ENCODE measurements at regions not wholly inside any gene's neighbourhood (a gene's known extent, or its start where the extent isn't known, plus 50 kb on each side); places are given as distances from the start of the nearest gene placed in this dataset.

DNA sequence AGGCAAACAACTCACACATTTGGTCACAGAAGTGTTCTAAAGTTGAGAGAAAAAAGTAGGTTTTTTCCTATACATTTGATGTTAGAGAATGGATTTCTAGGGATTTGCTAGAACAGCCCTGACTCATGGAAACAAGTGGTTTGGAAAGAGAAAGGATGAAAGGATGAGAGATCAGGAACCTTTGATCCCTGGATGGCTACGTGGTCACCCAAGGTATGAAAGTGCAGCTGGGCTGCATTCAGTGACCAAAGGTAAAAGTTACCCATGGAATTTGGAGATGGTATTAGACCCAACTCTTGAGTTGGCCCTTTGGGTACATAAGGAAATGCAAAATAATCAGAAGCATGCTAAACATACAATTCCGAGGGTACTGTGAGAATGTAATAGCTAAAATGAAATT lies 61.3 kb upstream of the SPIN1 start:
- no peak for DNase-seq

DNA sequence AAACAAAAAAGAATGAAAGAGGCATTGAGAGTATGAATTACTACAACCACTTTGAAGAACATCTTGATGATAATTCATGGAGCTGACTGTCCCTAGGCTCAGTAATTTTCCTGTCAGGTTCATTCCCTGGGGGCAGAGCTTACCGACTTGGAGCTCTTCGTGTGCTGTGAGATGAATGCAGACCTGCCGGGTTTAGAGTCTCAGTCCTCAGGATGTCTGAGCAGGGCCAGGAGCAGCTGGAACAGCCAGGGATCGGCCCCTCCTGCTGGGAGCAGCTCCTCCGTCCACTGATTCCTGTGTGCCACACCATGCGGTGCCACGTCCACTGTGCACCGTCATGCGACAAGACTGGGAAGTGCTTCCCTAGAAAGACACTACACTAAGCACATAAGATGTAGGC lies 62.2 kb upstream of the SPIN1 start:
- DNase-seq = no peak

GRCh38 chr9:88322906-88323566 lies 65.2 kb upstream of the SPIN1 start:
- peak; percentile 35 for DNase-seq

- DNase-seq = no peak
Measured at GRCh38 chr9:88321764-88322163, 66.5 kb upstream of the SPIN1 start.

GRCh38 chr9:88320748-88321415 lies 67.4 kb upstream of the SPIN1 start:
- DNase-seq = no peak

DNA sequence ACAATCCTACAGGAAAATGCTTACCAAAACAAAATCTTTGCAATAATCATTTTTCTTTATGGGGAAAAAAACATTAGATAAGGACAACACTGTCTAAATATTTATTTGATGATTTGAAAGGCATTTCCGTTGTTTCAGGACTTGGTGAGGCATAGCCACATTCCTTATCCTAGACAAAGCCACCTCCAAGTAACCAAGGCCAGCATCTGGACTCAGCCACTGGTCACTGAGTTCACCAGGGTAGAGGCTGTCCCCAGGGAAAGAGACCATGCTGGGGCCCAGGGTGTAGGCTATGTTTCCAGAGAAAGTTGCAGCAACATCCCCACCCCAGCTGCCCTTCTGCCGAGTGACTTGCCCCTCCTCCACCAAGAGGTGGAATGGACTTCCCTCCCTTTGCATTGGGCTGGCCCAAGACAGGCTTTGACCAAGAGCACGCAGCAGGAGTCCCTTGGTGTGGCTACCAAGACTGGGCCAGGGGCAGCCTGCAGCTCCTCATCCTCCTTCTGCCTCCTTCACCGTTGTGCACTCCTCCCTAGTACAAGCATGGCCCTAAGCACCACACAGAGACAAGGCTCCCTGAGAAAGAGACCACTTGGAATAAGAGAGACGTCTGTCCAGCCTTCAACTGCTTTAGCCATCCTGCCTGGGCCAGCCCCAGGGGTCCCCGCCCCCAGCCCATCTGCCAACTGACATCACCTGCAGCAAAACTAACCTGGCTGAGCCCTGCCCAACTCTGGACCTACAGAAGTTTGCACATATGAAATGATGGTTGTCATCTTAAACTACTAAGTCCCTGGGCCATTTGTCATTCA lies 68.1 kb upstream of the SPIN1 start:
- no peak for DNase-seq

DNA sequence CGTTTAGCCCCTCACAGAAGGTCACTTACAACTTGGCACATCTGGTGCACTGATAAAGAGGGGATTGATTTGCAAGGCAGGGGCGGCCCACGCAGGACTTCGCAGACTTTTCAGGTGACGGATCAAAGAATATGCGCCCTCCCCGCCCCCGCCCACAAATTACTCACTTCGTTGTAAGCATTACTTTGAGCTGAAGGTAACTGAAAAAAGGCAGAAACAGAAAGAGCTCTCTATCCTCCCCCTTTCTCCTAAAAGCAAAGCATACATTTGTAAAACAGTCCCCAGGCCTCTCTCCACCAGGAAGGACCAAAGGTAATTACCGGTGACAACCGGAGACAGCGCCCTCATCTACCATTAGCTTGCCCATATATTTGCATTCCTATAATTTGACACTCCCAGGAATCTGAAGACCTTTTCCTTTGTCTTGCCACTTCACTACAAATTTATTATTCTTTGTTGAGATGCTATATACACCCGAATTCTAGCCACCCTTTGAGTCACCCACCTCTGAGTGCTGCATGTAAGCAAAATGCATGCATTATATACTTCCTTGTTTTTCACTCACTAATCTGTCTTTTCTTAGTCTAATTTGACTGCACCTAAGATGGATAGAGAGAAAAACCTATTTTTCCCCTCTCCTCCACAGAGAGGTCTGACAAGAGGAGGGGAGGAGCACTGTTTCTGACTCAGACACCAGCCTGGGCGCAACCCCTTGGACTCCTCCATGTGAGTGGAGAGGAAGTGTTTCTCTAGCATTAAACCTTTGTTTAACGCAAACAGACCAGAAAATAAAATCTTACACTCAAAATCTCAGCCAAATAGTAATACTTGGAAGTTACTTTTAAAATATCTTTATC lies 74.7 kb upstream of the SPIN1 start:
- DNase-seq = no peak

GRCh38 chr9:88312517-88313103 lies 75.6 kb upstream of the SPIN1 start:
- DNase-seq = no peak

- no peak for DNase-seq
Measured at GRCh38 chr9:88312045-88312444, 76.2 kb upstream of the SPIN1 start.

GRCh38 chr9:88310310-88310980 lies 77.8 kb upstream of the SPIN1 start:
- DNase-seq = no peak

DNA sequence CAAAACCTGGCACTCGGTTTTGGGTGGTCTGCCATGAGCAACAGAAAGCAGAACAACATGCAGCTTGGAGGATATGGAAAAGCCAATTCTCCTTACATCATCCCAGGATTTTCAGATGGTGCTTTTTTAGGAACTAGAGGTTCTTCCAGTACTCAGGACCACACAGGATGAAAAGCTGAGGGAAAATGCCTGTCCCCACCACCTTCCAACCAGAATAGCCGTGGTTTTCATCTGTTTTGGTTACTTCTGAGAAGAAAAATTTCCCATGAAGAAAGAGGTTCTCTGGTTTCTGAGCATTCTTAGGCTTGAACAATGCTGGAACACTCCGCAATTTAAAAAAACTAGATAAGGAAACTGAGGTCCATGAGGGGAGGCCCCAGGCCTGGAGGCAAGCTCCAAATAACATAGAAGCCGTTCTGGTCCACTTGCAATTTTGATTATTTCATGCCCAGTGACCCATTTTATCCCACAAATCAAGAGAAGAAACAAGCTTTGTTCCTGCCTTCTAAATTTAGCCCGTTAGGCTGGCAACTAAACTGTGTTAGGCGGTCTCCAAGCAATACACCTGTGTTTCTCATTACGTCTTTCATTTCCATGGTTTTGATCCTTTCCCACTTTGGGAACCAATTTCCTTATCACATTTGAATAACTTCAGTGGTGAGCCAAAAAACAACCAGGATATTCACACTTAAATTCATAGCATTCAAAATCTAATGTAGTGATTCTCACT lies 79.2 kb upstream of the SPIN1 start:
- no peak for DNase-seq

DNA sequence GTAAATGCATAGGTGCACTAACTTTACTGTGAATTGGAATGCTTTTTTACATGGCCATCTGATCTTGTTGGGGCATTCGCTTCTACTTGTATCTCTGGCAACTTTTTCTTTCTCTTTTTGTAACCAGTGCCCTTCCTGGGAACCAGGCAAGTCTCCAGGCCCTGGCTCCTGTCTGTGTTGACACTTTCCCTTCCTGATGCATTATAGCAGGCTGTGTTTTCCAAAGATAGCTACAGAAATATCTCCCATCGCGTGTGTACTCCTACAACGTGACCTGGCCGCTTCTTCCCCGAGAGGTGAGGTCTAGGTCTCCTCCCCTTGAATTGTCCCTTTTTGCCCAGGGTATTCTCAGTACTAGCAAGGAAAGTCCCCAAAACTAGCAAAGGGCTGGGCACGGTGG lies 81.1 kb upstream of the SPIN1 start:
- DNase-seq = no peak

DNA sequence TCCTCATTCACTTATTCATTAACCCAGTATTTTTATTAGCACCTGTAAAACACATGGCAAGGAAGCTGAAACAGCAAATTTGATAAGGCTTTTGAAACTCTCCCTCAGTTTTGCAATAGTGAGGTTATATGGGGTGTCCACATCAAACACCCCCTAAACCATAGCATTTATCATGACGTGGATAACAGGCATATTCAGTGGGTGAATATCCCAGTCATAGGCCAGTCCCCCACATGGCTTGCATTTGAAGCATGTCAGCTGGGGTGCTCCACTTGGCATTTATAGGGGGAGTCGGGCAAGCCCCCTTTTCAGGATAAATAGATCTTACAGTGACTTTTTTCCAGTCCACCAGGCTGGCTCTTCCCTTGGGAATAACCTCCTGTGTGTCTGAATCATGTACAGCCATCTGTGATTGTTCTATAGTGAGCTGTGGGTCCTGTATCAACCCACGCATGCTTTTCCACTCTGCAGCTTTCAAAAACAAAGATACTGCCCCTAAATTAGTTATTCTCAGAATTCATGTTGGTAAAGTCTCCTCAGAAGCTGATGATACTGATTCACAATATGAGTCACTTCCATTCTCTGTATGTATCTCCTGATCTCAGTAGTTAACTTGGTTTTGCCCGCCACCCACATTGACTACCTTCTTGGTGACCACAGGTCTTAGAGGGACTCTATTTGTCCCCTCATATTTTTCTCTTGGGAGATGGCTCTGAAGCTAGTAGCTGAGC lies 84.4 kb upstream of the SPIN1 start:
- no peak for DNase-seq

DNA sequence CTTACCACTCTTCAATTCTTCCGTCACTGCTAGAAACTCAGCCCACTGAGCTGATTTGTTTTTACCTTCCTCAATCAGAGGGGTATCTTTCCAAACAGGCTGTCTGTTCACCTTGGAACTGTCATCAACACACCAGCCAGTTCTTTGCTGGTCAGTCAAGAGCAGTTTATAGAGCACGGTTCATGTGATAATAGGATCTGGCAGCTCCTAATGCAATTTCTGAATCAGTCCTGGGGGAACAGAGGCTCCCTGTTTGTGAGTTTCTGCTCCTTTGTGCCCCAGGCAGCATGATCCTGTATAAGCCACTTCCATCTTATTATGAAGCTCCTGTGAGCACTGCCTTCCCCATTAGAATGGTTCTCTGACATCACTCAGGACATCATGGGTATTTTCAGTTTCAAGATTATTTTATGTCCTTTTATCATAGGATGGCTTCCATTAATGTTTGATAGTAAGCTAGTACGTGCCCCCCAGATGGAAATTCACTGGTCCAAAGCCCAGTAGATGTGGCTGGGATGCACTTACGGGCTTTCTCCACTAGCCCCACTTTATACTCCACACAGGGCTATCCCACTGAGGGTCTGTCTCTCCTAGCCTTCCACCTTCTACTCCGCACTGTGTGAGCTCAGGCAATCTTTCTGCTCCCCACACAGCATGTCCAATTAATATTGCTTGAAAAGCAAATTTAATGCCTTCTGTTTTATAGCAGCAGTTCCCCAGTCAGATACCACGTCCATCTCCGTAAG lies 85.5 kb upstream of the SPIN1 start:
- no peak for DNase-seq

- no peak for DNase-seq
Measured at GRCh38 chr9:88300556-88300955, 87.7 kb upstream of the SPIN1 start.

DNA sequence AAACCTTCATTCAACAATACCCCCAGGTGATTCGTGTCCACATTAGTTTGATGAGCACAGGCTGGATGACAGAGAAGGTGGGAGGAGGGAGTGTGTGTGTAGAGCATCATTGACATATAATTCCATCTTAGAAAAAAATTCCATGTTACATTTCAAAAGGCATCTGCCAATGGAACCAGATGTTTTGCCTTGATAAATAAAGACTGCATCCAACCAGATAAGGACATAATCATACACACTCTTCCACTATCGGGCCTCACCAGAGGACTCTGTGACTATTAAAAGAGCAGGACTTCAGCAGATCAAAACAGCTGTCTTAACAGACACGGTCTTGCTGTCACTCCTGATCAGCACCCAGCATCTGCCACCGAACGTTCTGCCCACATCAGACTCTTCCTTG lies 96.4 kb upstream of the SPIN1 start:
- no peak for DNase-seq

DNA sequence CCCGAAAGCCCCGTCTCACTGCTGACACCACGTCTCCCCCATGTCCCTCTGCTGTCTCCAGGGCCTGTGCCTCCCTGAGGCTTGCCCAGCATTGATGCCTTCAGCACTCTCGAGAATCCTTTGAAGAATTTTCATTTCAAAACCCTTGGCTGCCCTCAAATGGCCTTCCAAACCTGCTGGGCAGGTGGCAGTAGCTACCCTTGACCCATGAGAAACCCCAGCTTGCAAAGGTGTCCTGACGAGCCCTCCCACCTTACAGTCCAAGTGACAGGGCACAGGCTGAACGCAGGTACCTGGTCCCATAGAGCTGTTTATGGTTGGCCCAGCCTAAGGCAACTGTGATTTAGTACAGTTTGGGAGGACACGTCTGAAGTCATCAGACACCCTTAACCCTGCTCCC lies 97.2 kb upstream of the SPIN1 start:
- no peak for DNase-seq

DNA sequence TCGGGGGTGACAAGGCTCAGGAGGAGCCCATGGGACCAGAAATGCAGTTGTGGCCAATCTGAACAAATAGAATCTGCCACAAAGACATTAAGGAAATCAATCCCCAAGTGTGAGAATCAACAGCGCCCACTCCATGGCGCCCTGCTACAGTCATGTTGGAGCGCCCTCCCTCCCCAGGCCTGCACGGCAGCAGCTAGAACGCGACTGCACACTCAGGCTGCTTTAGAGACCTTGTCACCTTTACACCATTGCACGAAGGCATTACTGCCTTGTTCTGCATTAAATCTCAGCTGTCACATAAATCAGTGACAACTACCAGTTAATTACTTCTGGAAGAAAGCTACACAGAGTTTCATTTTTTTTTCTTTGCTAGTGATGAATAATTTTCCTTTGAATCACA lies 98.7 kb upstream of the SPIN1 start:
- no peak for DNase-seq

DNA sequence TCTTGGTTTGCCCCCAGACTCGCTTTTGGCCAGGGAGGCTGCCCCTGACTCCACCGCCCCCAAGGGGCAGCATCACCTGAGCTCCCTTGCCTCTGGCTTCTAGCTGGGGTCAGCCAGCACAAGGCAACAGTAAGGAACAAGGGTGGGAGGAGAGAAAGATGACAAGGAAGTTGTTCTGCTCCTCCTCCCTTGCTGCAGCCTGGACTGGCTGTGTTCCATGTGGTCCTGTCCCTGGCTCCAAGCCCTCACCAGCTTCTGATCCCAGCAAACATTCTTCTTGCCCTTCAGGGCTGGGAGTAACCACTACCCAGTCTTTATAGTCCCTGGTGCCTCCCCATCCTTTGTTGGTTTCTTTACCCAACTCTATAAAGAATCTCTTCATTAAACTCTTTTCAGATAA lies 100.3 kb upstream of the SPIN1 start:
- DNase-seq = peak; percentile 64

DNA sequence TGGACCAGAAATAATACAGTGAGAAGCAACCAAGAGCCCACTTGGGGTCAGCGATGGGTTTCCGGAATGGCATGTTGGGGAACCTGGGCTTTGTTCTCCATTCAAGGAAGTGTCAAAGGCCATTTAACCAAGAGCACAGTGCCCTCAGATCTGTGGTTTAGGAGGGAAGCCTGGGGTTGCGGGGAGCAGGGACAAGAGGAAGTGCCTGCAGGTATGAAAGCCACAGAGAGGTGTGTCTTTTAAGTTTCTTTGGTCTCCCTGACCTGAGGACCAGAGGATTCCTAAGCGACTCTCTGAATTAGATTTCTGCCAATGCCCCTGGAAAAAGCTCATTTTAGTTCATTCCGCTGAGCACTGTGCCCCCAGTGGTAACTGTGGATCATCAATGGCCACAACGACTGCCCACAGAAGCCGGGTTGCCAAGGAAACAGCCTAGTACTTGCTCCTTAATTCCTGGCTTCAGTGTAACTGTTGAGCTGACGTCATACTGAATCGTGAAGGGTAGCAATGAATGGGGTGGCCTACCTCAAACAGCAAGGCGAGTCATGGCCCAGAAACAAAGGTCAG lies 107.3 kb upstream of the SPIN1 start:
- DNase-seq = no peak

Measured in left hindlimb (tissue), 1 donor.